ENCODE measurements at regions not wholly inside any gene's neighbourhood (a gene's known extent, or its start where the extent isn't known, plus 50 kb on each side); places are given as distances from the start of the nearest gene placed in this dataset.
"Not testable (repeated sequence)": the region's sequence is repeated elsewhere in the genome, so short reads cannot be mapped to it uniquely, and the experiment has no call there.

DNA sequence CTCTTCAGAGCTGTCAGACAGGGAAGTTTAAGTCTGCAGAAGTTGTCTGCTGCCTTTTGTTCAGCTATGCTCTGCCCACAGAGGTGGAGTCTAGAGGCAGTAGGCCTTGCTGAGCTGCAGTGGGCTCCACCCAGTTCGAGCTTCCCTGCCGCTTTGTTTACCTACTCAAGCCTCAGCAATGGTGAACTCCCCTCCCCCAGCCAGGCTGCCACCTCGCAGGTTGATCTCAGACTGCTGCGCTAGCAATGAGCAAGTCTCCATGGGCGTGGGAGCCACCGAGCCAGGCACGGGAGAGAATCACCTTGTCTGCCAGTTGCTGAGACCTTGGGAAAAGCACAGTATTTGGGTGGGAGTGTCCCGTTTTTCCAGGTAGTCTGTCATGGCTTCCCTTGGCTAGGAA lies 56.1 kb upstream of the SGPP2 start:
- TF ChIP-seq POLR2A (IDR thresholded peaks at IDR 0.05; ENCODE audit: extremely low read depth, insufficient read length): not testable (repeated sequence)
- TF ChIP-seq, protein P1, sequence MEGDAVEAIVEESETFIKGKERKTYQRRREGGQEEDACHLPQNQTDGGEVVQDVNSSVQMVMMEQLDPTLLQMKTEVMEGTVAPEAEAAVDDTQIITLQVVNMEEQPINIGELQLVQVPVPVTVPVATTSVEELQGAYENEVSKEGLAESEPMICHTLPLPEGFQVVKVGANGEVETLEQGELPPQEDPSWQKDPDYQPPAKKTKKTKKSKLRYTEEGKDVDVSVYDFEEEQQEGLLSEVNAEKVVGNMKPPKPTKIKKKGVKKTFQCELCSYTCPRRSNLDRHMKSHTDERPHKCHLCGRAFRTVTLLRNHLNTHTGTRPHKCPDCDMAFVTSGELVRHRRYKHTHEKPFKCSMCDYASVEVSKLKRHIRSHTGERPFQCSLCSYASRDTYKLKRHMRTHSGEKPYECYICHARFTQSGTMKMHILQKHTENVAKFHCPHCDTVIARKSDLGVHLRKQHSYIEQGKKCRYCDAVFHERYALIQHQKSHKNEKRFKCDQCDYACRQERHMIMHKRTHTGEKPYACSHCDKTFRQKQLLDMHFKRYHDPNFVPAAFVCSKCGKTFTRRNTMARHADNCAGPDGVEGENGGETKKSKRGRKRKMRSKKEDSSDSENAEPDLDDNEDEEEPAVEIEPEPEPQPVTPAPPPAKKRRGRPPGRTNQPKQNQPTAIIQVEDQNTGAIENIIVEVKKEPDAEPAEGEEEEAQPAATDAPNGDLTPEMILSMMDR (IDR thresholded peaks at IDR 0.05; ENCODE audit: low read depth, low read length): not testable (repeated sequence)
